Fibroblast of the aortic adventitia (primary cell): ENCODE measurements at regions not wholly inside any gene's neighbourhood (a gene's known extent, or its start where the extent isn't known, plus 50 kb on each side); places are given as distances from the start of the nearest gene placed in this dataset.

ENCODE experiments used
- DNase-seq: peaks from one replicate; pipeline ENCODE4 v3.0.0-alpha.2; 2010; ENCODE audit warnings: low read depth
- H3K4me3 ChIP-seq: 2 replicates; pipeline ENCODE4 v1.5.1; 2011; ENCODE audit warnings: low read depth, mild to moderate bottlenecking, control low read depth, low read length, moderate library complexity
- CTCF ChIP-seq: IDR thresholded peaks from 2 replicates; pipeline ENCODE4 v1.5.1; 2011; ENCODE audit warnings: mild to moderate bottlenecking, low read length, control low read depth, inconsistent platforms; ENCODE audit not compliant: insufficient read depth

GRCh38 chr5:121503111-121503840 is 348.4 kb upstream of the FTMT start:
- no peak for TF ChIP-seq CTCF
- DNase-seq: no peak
- no peak overlapping the region for H3K4me3 ChIP-seq

DNA sequence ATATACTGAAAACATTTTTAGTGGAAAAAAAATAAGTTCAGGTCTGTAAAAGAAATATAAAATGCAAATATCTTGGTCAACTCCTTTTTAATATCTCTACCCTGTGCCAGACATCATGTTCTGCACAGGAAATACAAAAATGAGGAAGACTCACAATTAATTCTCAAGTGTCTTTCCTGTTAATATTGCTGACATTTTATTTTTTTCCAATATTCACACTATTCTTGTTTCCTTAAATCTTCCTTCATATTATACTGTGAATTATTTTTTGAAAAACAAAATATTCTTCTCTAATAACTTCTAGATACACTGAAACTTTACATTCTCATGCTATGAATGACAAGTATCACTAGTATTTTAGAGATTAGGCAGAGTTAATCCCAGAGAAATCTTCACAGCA is 334.7 kb upstream of the FTMT start:
- TF ChIP-seq CTCF: no peak
- H3K4me3 ChIP-seq: no peak overlapping the region
- DNase-seq: no peak

- no peak for DNase-seq
- no peak for TF ChIP-seq CTCF
- no peak overlapping the region for H3K4me3 ChIP-seq
These were observed 326.0 kb upstream of the FTMT start for GRCh38 chr5:121525706-121526105.

GRCh38 chr5:121526908-121527307 is 324.8 kb upstream of the FTMT start:
- no peak for DNase-seq
- no peak overlapping the region for H3K4me3 ChIP-seq
- TF ChIP-seq CTCF: no peak

- no peak for DNase-seq
- no peak overlapping the region for H3K4me3 ChIP-seq
These were observed 317.9 kb upstream of the FTMT start for GRCh38 chr5:121533814-121534213.

DNA sequence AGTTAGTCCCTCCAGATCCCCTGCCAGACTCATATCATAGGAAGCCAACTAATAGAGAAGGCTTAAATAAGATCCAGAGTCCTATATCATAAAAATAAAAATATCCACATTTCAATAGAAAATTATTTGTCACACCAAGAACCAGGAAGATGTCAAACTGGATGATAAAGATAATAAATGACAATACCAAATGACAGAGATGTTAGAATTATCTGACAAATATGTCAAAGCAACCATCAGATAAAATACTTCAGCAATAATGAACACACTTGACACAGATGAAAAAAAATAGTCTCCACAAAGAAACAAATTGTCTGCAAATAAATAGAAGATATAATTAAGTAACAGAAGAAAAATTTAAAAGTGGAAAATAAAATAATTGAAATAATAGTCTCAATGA is 300.7 kb upstream of the FTMT start:
- H3K4me3 ChIP-seq: no peak overlapping the region
- no peak for TF ChIP-seq CTCF
- no peak for DNase-seq

More at GRCh38 chr5:121533814-121534213, 317.9 kb upstream of the FTMT start:
- TF ChIP-seq CTCF: no peak

- no peak overlapping the region for H3K4me3 ChIP-seq
- no peak for DNase-seq
- no peak for TF ChIP-seq CTCF
These were observed 291.9 kb upstream of the FTMT start for GRCh38 chr5:121559832-121560231.
